H9 (cell line): ENCODE measurements at regions not wholly inside any gene's neighbourhood (a gene's known extent, or its start where the extent isn't known, plus 50 kb on each side); places are given as distances from the start of the nearest gene placed in this dataset.

Experiments used
- DNase-seq: peaks from one replicate; pipeline ENCODE4 v3.0.0-alpha.2; 2017
- H2AFZ ChIP-seq: one replicate; pipeline ENCODE4 v1.6.1; 2013; ENCODE audit warnings: mild to moderate bottlenecking, low read length, control low read depth, moderate library complexity
- H2AK5ac ChIP-seq: 2 replicates; pipeline ENCODE4 v1.6.1; 2013; ENCODE audit warnings: low read length, control low read depth, mixed read lengths; ENCODE audit not compliant: insufficient read length
- H2BK120ac ChIP-seq: one replicate; pipeline ENCODE4 v1.6.1; 2013; ENCODE audit warnings: low read depth, mild to moderate bottlenecking, low read length, control low read depth, inconsistent platforms; ENCODE audit not compliant: poor library complexity, severe bottlenecking
- H2BK12ac ChIP-seq: 2 replicates; pipeline ENCODE4 v1.6.1; 2013; ENCODE audit warnings: low read length, control low read depth, mixed read lengths, low read depth; ENCODE audit not compliant: insufficient read length
- H2BK15ac ChIP-seq: 2 replicates; pipeline ENCODE4 v1.6.1; 2013; ENCODE audit warnings: low read depth, low read length, control low read depth
- H2BK20ac ChIP-seq: one replicate; pipeline ENCODE4 v1.6.1; 2013; ENCODE audit warnings: low read depth, mild to moderate bottlenecking, low read length, control low read depth, inconsistent platforms; ENCODE audit not compliant: poor library complexity, severe bottlenecking
- H2BK5ac ChIP-seq: 2 replicates; pipeline ENCODE4 v1.6.1; 2013; ENCODE audit warnings: low read length, control low read depth, mixed read lengths; ENCODE audit not compliant: insufficient read length
- H3K14ac ChIP-seq: 2 replicates; pipeline ENCODE4 v1.6.1; 2013; ENCODE audit warnings: low read length, control low read depth; ENCODE audit not compliant: insufficient read depth
- H3K18ac ChIP-seq: 2 replicates; pipeline ENCODE4 v1.6.1; 2013; ENCODE audit warnings: low read depth, mild to moderate bottlenecking, mixed read lengths, low read length, control low read depth; ENCODE audit not compliant: insufficient read length
- H3K23ac ChIP-seq: 2 replicates; pipeline ENCODE4 v1.6.1; 2013; ENCODE audit warnings: low read length, control low read depth, mixed read lengths, low read depth; ENCODE audit not compliant: insufficient read length
- H3K23me2 ChIP-seq: 2 replicates; pipeline ENCODE4 v1.6.1; 2013; ENCODE audit warnings: low read depth, mild to moderate bottlenecking, mixed read lengths, low read length, control low read depth; ENCODE audit not compliant: insufficient read length, poor library complexity, severe bottlenecking
- H3K27ac ChIP-seq: 2 replicates; pipeline ENCODE4 v1.5.1; 2013; ENCODE audit warnings: low read length, control low read depth, mixed read lengths, low read depth; ENCODE audit not compliant: insufficient read length
- H3K27me3 ChIP-seq: 2 replicates; pipeline ENCODE4 v1.6.1; 2013; ENCODE audit warnings: low read length, control low read depth, inconsistent platforms; ENCODE audit not compliant: insufficient read depth
- H3K4ac ChIP-seq: 2 replicates; pipeline ENCODE4 v1.6.1; 2013; ENCODE audit warnings: low read depth, mild to moderate bottlenecking, control low read depth, inconsistent platforms, low read length, moderate library complexity
- H3K4me1 ChIP-seq: 2 replicates; pipeline ENCODE4 v1.6.1; 2013; ENCODE audit warnings: low read length, control low read depth, inconsistent platforms; ENCODE audit not compliant: insufficient read depth
- H3K4me2 ChIP-seq: 2 replicates; pipeline ENCODE4 v1.6.1; 2013; ENCODE audit warnings: low read length, control low read depth, mixed read lengths; ENCODE audit not compliant: insufficient read length, insufficient read depth
- H3K56ac ChIP-seq: 2 replicates; pipeline ENCODE4 v1.6.1; 2013; ENCODE audit warnings: low read depth, mild to moderate bottlenecking, mixed read lengths, low read length, control low read depth; ENCODE audit not compliant: insufficient read length
- H3K79me1 ChIP-seq: 2 replicates; pipeline ENCODE4 v1.6.1; 2013; ENCODE audit warnings: low read depth, mild to moderate bottlenecking, moderate library complexity, low read length, control low read depth, inconsistent platforms; ENCODE audit not compliant: insufficient read depth, poor library complexity, severe bottlenecking
- H3K79me2 ChIP-seq: 2 replicates; pipeline ENCODE4 v1.6.1; 2013; ENCODE audit warnings: low read length, control low read depth, inconsistent platforms; ENCODE audit not compliant: insufficient read depth
- H3K9ac ChIP-seq: 2 replicates; pipeline ENCODE4 v1.6.1; 2013; ENCODE audit warnings: low read length, control low read depth, mixed read lengths; ENCODE audit not compliant: insufficient read length; ENCODE audit errors: extremely low read depth
- H3K9me3 ChIP-seq: one replicate; pipeline ENCODE4 v1.6.1; 2013; ENCODE audit warnings: low read depth, low read length, inconsistent platforms; ENCODE audit not compliant: control insufficient read depth
- H3T11ph ChIP-seq: one replicate; pipeline ENCODE4 v1.6.1; 2013; ENCODE audit warnings: mild to moderate bottlenecking, low read length, control low read depth, inconsistent platforms
- H4K20me1 ChIP-seq: one replicate; pipeline ENCODE4 v1.6.1; 2013; ENCODE audit not compliant: control insufficient read depth, insufficient read length, insufficient read depth
- H4K5ac ChIP-seq: 2 replicates; pipeline ENCODE4 v1.6.1; 2013; ENCODE audit warnings: low read depth, mild to moderate bottlenecking, mixed read lengths, low read length, control low read depth; ENCODE audit not compliant: insufficient read length
- H4K8ac ChIP-seq: replicated peaks from 2 replicates; pipeline ENCODE4 v1.6.1; 2013; ENCODE audit warnings: low read length, control low read depth, mixed read lengths, low read depth; ENCODE audit not compliant: insufficient read length
- H4K91ac ChIP-seq: 2 replicates; pipeline ENCODE4 v1.6.1; 2013; ENCODE audit warnings: low read depth, mild to moderate bottlenecking, moderate library complexity, mixed read lengths, low read length, control low read depth; ENCODE audit not compliant: insufficient read length
- H3K27ac Mint-ChIP-seq, 3 experiments: 2 replicates in 2 of 3; 3 replicates in 1 of 3; pipeline ENCODE4 v1.8.0; 2020 to 2021; ENCODE audit warnings: mixed read lengths in 3 of 3, mild to moderate bottlenecking in 1 of 3, moderate library complexity in 1 of 3
- H3K27me3 Mint-ChIP-seq: 2 replicates; pipeline ENCODE4 v1.8.0; 2021; ENCODE audit warnings: low read depth, mild to moderate bottlenecking, moderate library complexity, mixed read lengths
- H3K36me3 Mint-ChIP-seq, 3 experiments: 2 replicates in 2 of 3; 3 replicates in 1 of 3; pipeline ENCODE4 v1.8.0; 2020 to 2021; ENCODE audit warnings: low read depth in 3 of 3, mixed read lengths in 3 of 3; ENCODE audit not compliant: insufficient read depth in 1 of 3
- H3K4me1 Mint-ChIP-seq, 2 experiments: 2 replicates each; pipeline ENCODE4 v1.8.0; 2020; ENCODE audit warnings: mixed read lengths in 2 of 2
- H3K4me3 Mint-ChIP-seq, 2 experiments: 2 replicates in 1 of 2; 3 replicates in 1 of 2; pipeline ENCODE4 v1.8.0; 2020 to 2021; ENCODE audit warnings: mild to moderate bottlenecking in 2 of 2, mixed read lengths in 2 of 2, moderate library complexity in 1 of 2
- H3K9me3 Mint-ChIP-seq, 2 experiments: 2 replicates in 1 of 2; 3 replicates in 1 of 2; pipeline ENCODE4 v1.8.0; 2020; ENCODE audit warnings: mild to moderate bottlenecking in 2 of 2, mixed read lengths in 2 of 2, moderate library complexity in 1 of 2
- WGBS: extraction: QIAGEN DNeasy Blood & Tissue Kit; methylation state at CpG from one replicate; pipeline ENCODE4 v1.1.7; 2013; ENCODE audit warnings: missing lambda C conversion rate, low lambda C conversion rate, mixed read lengths; ENCODE audit not compliant: insufficient read length; ENCODE audit errors: extremely low coverage; 5-methylcytosine and 5-hydroxymethylcytosine counted together
- TF ChIP-seq, protein P1 (sequence below): fragments of 200-600 bp; sonication (generic); conservative IDR thresholded peaks from 3 replicates; pipeline ENCODE4 v1.8.0; 2021; ENCODE audit warnings: antibody characterized with exemption, mild to moderate bottlenecking

DNA sequence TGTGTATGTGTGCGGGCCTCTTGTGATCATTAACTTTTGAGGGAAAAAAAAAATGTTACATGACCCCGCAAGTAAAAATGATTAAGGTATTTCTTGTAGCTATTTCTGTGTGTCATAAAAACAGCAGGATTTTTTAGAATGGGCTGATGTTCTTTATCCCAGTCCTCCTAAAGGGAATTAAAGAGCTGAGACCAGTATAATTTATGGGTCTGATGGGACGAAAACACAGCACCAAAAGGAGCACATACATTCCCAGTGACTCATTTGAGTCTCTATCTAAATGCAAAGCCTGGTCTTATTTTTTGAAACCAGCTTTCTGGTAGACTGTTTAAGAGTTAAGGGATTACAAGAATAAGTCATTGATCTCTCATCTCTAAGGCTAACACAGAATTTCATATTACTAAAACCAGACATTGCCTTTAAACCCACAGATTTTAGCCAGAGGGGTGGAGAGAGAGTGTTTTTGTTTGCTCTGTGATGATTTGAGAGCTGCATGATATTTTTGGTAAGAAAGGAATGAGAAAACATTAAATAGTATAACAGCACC is 342.3 kb upstream of the EPHA4 start:
- Histone ChIP-seq H2AK5ac (no peak overlapping the region), H3K23ac (no peak overlapping the region), H2BK5ac (no peak overlapping the region), H3K14ac (no peak overlapping the region), H3K9ac (no peak overlapping the region), H4K5ac (no peak overlapping the region), H4K8ac (no peak overlapping the region), H2BK20ac (no peak overlapping the region), H2BK120ac (no peak overlapping the region), H3K27ac (no peak overlapping the region), H3K9me3 (no peaks in the 10 kb centered on the region), H3K18ac (no peak overlapping the region), H3T11ph (no peak overlapping the region), H3K79me2 (no peaks in the 10 kb centered on the region), H3K4ac (no peak overlapping the region), H3K4me1 (peaks cover 7% of the 10 kb centered on the region; the same call in 1 of the 2 replicates), H2BK12ac (no peak overlapping the region), H3K27me3 (no peaks in the 10 kb centered on the region), H3K79me1 (no peaks in the 10 kb centered on the region), H3K23me2 (no peaks in the 10 kb centered on the region), H2BK15ac (no peak overlapping the region), H3K56ac (no peak overlapping the region), H4K20me1 (no peaks in the 10 kb centered on the region), H3K4me2 (no peak overlapping the region), H2AFZ (no peak overlapping the region), H4K91ac (no peak overlapping the region)
- Mint-ChIP-seq H3K36me3 (peaks cover 0 to 9% (median 5%) of the 10 kb centered on the region in 3 experiments; a peak in 2 of 7 replicates), H3K4me1 (peaks cover 54 to 62% of the 10 kb centered on the region in 2 experiments), H3K9me3 (peaks cover 0 to 9% of the 10 kb centered on the region in 2 experiments; a peak in 3 of 5 replicates), H3K27ac (no peak overlapping the region), H3K4me3 (no peak overlapping the region), H3K27me3 (no peaks in the 10 kb centered on the region; the same call in 1 of the 2 replicates)
- DNase-seq: no peak
- no CpG with 5 or more reads among the region's 3 CpGs for WGBS
- TF ChIP-seq, protein P1, sequence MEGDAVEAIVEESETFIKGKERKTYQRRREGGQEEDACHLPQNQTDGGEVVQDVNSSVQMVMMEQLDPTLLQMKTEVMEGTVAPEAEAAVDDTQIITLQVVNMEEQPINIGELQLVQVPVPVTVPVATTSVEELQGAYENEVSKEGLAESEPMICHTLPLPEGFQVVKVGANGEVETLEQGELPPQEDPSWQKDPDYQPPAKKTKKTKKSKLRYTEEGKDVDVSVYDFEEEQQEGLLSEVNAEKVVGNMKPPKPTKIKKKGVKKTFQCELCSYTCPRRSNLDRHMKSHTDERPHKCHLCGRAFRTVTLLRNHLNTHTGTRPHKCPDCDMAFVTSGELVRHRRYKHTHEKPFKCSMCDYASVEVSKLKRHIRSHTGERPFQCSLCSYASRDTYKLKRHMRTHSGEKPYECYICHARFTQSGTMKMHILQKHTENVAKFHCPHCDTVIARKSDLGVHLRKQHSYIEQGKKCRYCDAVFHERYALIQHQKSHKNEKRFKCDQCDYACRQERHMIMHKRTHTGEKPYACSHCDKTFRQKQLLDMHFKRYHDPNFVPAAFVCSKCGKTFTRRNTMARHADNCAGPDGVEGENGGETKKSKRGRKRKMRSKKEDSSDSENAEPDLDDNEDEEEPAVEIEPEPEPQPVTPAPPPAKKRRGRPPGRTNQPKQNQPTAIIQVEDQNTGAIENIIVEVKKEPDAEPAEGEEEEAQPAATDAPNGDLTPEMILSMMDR: no peak
